MCF 10A (cell line): ENCODE measurements at regions not wholly inside any gene's neighbourhood (a gene's known extent, or its start where the extent isn't known, plus 50 kb on each side); places are given as distances from the start of the nearest gene placed in this dataset.

ENCODE experiments used
- BruUV-seq: library from RNA; stranded (reverse); fragments of 400-500 nt; replicated peaks from 2 replicates; lab custom pipeline; 2021; lab: Mats Ljungman, UMichigan
- CTCF ChIA-PET: fragments of 300-600 bp; sonication (Branson Sonifier 250); formaldehyde crosslinking; extraction: SDS; loops from one replicate; lab custom pipeline; 2021; ENCODE audit warnings: antibody characterized with exemption, inconsistent platforms; lab: Yijun Ruan, JAX
- POLR2A ChIA-PET: fragments of 300-600, 350-650 bp; sonication (Branson Sonifier 250); formaldehyde crosslinking; extraction: SDS; loops from one replicate; lab custom pipeline; 2020; ENCODE audit warnings: antibody characterized with exemption, inconsistent platforms; lab: Yijun Ruan, JAX
- DNase-seq: peaks from one replicate; pipeline ENCODE4 v3.0.0-alpha.2; 2018; ENCODE audit not compliant: unreplicated experiment
- H3K27ac Mint-ChIP-seq: one replicate; pipeline ENCODE4 v1.8.0; 2022; ENCODE audit warnings: mild to moderate bottlenecking, low read depth, mixed read lengths; ENCODE audit not compliant: unreplicated experiment
- H3K27me3 Mint-ChIP-seq: one replicate; pipeline ENCODE4 v1.8.0; 2022; ENCODE audit warnings: mixed read lengths; ENCODE audit not compliant: insufficient read depth, unreplicated experiment
- H3K36me3 Mint-ChIP-seq: one replicate; pipeline ENCODE4 v1.8.0; 2022; ENCODE audit warnings: mild to moderate bottlenecking, moderate library complexity, mixed read lengths; ENCODE audit not compliant: insufficient read depth, unreplicated experiment
- H3K4me1 Mint-ChIP-seq: one replicate; pipeline ENCODE4 v1.8.0; 2022; ENCODE audit warnings: mixed read lengths; ENCODE audit not compliant: insufficient read depth, unreplicated experiment
- H3K4me3 Mint-ChIP-seq: one replicate; pipeline ENCODE4 v1.8.0; 2022; ENCODE audit warnings: mild to moderate bottlenecking, moderate library complexity, mixed read lengths; ENCODE audit not compliant: unreplicated experiment
- H3K9me3 Mint-ChIP-seq: one replicate; pipeline ENCODE4 v1.8.0; 2022; ENCODE audit warnings: mixed read lengths; ENCODE audit not compliant: unreplicated experiment
- intact Hi-C: fragments of 100-400 bp; cut with micrococcal nuclease; formaldehyde crosslinking; loops from 2 replicates; pipeline ENCODE4 v1.14.1; 2022
- TF ChIP-seq, protein P1 (sequence below): fragments of 200-600 bp; IDR thresholded peaks from one replicate; pipeline ENCODE4 v1.8.0; 2022; ENCODE audit warnings: antibody characterized with exemption, mild to moderate bottlenecking; ENCODE audit not compliant: unreplicated experiment

DNA sequence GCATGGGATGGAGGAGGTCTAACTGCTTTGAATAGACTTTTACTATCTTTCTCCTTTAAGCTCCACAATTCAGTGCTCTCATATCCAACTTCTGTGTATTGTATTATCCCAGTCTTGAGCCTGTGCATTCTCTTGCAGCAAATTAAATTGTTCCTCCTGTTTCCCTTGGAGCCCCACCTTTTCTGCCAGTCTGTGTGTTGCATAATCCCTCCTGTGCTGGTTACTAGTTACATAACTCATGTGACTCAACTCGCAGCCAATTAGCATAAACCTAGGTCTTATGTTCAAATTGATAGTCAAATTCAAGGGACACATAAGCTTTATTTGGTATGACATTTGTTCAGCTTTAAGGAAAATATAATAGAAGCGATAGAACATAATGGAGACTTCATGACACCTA is 1863.5 kb downstream of the MRPL39 start:
- H3K27ac Mint-ChIP-seq: no peak overlapping the region
- ChIA-PET POLR2A (interaction anchor here (0.8 kb wide), 1 partner anchor 15 kb away, joined by 3 read pairs; no protein-coding TSS in a partner anchor), CTCF (no interaction called here)
- H3K4me3 Mint-ChIP-seq: no peak overlapping the region
- H3K4me1 Mint-ChIP-seq: peaks cover 10% of the 10 kb centered on the region
- no peaks in the 10 kb centered on the region for H3K36me3 Mint-ChIP-seq
- intact Hi-C loops: no loop called here
- H3K27me3 Mint-ChIP-seq: no peaks in the 10 kb centered on the region
- BruUV-seq: no TSS peak
- TF ChIP-seq, protein P1, sequence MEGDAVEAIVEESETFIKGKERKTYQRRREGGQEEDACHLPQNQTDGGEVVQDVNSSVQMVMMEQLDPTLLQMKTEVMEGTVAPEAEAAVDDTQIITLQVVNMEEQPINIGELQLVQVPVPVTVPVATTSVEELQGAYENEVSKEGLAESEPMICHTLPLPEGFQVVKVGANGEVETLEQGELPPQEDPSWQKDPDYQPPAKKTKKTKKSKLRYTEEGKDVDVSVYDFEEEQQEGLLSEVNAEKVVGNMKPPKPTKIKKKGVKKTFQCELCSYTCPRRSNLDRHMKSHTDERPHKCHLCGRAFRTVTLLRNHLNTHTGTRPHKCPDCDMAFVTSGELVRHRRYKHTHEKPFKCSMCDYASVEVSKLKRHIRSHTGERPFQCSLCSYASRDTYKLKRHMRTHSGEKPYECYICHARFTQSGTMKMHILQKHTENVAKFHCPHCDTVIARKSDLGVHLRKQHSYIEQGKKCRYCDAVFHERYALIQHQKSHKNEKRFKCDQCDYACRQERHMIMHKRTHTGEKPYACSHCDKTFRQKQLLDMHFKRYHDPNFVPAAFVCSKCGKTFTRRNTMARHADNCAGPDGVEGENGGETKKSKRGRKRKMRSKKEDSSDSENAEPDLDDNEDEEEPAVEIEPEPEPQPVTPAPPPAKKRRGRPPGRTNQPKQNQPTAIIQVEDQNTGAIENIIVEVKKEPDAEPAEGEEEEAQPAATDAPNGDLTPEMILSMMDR: no peak
- peaks cover 22% of the 10 kb centered on the region for H3K9me3 Mint-ChIP-seq
- peak; percentile 14 for DNase-seq

DNA sequence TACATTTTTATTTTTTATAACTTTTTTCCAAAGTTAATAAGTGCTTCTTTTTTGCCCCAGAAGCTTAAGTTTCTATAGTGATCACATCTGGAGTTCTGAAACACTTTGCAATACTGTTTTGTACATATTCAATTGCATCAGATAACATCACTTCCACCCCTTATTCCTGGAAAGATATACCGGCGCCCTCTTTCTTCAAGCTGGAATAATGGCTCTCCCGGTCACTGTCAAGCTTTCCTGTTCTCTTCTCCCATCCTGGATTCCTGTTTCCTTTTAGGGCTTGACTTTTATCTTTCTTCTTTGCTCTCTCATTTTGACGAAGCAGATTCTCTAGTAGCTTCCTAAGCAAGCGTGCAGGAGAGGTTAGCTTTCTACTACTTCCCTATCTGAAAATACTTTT is 1866.8 kb downstream of the MRPL39 start:
- no peak overlapping the region for H3K4me3 Mint-ChIP-seq
- H3K27me3 Mint-ChIP-seq: no peaks in the 10 kb centered on the region
- BruUV-seq: no TSS peak
- ChIA-PET CTCF (interaction anchor here (0.5 to 1.4 kb wide), 5 partner anchors 8 to 449 kb away, joined by 3 to 5 read pairs (median 4); no protein-coding TSS in a partner anchor), POLR2A (no interaction called here)
- H3K9me3 Mint-ChIP-seq: peaks cover 9% of the 10 kb centered on the region
- H3K4me1 Mint-ChIP-seq: peaks cover 10% of the 10 kb centered on the region
- DNase-seq: peak; percentile 13
- TF ChIP-seq, protein P1: no peak
- intact Hi-C loops: no loop called here
- H3K27ac Mint-ChIP-seq: no peak overlapping the region
- no peaks in the 10 kb centered on the region for H3K36me3 Mint-ChIP-seq

DNA sequence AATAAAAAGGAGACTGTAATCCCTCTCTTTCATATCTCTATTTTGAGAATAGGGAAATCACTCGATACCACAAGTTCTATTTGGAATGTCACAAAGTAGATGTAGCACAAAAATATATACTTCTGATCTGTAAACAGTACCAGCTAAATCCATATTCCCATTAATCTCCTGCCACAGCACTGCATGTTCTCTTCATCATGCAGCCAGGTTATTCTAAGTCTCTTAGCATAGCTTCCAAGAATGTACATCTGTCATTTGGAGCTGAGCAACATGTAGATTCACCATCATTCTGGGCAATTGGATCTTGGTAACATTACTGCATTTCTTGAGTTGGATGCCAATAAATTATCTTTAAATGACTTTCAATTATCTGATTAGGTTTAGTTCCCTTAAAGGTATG is 1874.5 kb downstream of the MRPL39 start:
- intact Hi-C loops: no loop called here
- CTCF ChIA-PET: interaction anchor here (0.6 kb wide), 1 partner anchor 803 kb away, joined by 3 read pairs; no protein-coding TSS in a partner anchor
- no peaks in the 10 kb centered on the region for H3K27me3 Mint-ChIP-seq

DNA sequence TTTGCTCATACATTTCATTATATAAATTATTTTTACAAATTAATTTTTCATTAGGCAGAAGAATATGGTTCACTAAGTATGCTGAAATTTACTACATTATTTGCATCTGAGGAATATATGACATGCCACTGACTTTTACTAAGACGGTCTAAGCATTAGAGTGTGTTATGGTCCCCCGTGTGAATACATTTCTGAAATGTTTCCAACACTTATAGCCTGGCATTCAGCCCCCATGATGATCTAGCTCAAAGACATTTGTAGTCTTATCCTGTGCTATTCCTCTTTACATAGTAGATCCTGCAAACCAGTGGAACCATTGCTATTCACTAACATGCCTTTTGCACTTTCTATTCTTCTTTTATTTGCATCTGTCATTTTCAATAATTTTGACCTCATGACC is 1878.0 kb downstream of the MRPL39 start:
- CTCF ChIA-PET: no interaction called here
- Mint-ChIP-seq H3K27ac (no peak overlapping the region), H3K4me3 (no peak overlapping the region), H3K36me3 (no peaks in the 10 kb centered on the region), H3K27me3 (no peaks in the 10 kb centered on the region), H3K4me1 (no peaks in the 10 kb centered on the region), H3K9me3 (peaks cover 5% of the 10 kb centered on the region)
- no peak for DNase-seq
- TF ChIP-seq, protein P1: no peak
- POLR2A ChIA-PET: interaction anchor here (1.2 kb wide), 1 partner anchor 14 kb away, joined by 3 read pairs; no protein-coding TSS in a partner anchor
- intact Hi-C loops: no loop called here
- BruUV-seq: no TSS peak

More for the DNA sequence above, 1874.5 kb downstream of the MRPL39 start:
- no peaks in the 10 kb centered on the region for H3K9me3 Mint-ChIP-seq
- no TSS peak for BruUV-seq
- no peak overlapping the region for H3K27ac Mint-ChIP-seq
- H3K4me1 Mint-ChIP-seq: no peaks in the 10 kb centered on the region
- POLR2A ChIA-PET: interaction anchor here (0.6 kb wide), 1 partner anchor 39 kb away, joined by 3 read pairs; no protein-coding TSS in a partner anchor
- TF ChIP-seq, protein P1: no peak
- no peaks in the 10 kb centered on the region for H3K36me3 Mint-ChIP-seq
- no peak for DNase-seq
- no peak overlapping the region for H3K4me3 Mint-ChIP-seq
